HG03558 (cell line): ENCODE measurements at regions not wholly inside any gene's neighbourhood (a gene's known extent, or its start where the extent isn't known, plus 50 kb on each side); places are given as distances from the start of the nearest gene placed in this dataset.
"Not testable (repeated sequence)": the region's sequence is repeated elsewhere in the genome, so short reads cannot be mapped to it uniquely, and the experiment has no call there.

ENCODE experiments used
- ATAC-seq: cut with Tn5 transposase; IDR thresholded peaks from one replicate; pipeline ENCODE4 v1.9.1; 2021; ENCODE audit warnings: moderate number of reproducible peaks; ENCODE audit not compliant: unreplicated experiment; ENCODE audit errors: extremely low read depth

DNA sequence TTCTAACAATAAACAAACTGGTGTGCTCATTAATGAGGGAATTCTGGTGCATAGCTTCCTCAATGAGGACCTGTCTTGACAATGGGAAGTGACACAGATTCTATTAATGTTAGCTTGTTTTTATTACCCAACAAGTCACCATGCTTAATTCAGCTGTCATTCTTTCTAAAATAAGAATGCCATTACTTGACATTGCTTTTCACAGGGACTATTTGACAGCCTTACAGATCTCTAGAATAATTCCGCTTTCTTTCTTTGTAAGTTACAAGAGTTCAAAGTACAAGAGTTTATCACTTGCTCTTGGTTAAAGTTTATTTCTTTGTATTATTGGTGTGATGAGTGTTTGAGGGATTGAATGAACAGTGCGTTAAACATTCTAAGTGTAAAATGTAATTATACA lies 127.0 kb upstream of the COL5A2 start:
- ATAC-seq, result no peak

DNA sequence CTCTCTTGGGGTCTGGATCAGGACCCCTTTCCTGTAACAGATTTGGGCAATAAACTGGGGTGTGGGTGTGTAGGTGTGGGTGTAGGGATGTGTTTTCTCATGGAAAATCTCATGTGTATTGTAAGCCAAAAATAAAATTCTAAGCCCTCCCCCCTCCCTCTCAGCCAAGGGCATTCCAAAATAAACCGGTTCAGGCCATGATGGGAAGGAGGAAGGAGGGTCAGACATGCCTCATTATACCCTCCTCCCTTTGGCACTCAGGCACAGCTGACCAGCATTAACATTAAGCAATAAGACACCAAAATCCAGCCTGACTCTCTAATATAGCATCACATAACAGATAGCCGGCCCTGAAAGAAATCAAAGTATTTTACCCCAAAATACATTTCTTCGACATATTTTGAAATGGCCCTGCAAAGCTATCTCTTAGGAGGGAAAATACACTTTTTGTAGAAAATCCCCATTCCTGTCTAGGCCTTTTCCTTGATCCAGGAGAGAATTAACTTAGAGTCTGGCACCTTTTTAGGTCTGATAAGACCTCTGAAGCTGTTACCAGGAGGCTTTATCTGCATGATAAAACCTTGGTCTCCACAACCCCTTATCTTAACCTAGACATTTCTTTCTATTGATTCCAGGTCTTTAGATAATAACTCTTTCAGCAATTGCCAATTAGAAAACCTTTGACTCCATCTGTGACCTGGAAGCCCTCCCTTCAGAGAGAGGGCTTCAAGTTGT lies 128.7 kb upstream of the COL5A2 start:
- no peak for ATAC-seq

DNA sequence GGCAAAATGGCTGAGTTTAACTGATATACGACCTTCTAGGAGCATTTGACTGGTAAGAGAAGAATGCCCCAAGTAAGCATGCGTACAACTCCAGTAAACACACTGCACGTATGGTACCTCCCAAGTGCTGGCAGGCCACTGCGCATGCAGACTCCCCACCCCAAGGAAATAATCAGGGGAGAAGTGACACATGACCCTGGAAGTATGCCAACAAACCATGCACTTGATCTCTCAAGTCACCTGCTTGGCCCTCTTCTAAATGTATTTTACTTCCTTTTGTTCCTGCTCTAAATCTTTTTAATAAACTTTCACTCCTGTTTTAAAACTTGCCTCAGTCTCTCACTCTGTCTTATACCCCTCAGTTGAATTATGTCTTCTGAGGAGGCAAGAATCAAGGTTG lies 129.8 kb upstream of the COL5A2 start:
- no peak for ATAC-seq

DNA sequence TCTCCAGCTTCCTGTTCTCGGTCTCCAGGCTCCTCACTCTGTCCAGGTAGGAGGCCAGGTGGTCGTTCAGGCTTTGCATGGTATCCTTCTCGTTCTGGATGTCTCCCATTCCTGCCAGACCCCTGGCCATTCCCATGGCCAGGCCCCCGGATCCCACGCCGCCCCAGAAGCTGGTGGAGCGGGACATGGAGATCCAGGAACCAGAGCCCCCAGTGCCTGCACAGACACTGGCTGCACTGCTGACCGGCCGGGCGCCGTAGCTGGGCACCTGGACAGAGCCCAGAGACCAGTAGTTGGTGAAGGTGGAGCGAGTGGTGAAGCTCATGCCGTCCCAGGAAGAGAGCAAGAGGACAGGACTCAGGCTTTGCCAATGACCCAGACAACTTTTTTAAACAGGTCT lies 129.1 kb upstream of the WDR75 start:
- ATAC-seq, result no peak

DNA sequence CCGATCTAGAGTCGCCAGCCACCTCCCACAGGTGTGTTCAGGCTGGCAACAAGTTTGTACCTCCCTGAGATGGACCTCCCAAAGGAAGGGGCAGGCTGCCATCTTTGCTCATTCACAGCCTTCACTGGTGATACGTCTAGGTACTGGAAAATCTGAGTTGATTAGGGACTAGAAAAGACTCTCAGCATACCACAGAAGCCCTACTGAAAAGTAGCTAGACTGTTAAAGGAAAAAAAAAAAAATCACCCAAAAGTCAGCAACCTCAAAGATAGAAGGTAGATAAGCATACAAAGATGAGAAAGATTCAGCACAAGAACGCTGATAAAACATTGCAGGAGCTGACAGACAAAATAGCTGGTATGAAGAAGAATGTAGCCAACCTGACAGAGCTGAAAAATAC lies 128.6 kb upstream of the WDR75 start:
- ATAC-seq, result no peak

DNA sequence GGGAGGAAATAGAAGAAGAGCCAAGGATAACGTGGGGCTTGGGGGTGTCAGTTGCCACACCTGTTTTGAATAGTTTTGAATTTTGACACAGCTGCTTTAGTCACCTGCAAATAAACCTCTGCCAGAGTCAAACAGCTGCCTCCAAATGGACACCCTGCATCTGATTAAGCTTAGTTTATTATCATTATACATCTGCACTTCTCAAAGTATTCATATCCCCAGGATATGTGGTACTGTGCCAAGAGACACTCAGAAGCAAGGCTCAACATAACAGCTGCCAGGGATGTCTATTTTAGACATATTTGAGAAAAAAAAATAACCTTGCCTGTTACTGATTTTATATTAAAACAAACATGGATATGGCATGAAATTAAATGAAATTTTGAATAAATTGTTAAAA lies 122.5 kb upstream of the WDR75 start:
- no peak for ATAC-seq

DNA sequence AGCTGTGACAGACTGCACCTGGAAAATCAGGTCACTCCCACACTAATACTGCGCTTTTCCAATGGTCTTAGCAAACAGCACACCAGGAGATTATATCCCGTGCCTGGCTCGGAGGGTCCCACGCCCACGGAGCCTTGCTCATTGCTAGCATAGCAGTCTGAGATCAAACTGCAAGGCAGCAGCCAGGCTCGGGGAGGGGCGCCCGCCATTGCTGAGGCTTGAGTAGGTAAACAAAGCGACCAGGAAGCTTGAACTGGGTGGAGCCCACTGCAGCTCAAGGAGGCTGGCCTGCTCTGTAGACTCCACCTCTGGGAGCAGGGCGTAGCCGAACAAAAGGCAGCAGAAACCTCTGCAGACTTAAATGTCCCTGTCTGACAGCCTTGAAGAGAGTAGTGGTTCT lies 121.8 kb upstream of the WDR75 start:
- ATAC-seq, result not testable (repeated sequence)

DNA sequence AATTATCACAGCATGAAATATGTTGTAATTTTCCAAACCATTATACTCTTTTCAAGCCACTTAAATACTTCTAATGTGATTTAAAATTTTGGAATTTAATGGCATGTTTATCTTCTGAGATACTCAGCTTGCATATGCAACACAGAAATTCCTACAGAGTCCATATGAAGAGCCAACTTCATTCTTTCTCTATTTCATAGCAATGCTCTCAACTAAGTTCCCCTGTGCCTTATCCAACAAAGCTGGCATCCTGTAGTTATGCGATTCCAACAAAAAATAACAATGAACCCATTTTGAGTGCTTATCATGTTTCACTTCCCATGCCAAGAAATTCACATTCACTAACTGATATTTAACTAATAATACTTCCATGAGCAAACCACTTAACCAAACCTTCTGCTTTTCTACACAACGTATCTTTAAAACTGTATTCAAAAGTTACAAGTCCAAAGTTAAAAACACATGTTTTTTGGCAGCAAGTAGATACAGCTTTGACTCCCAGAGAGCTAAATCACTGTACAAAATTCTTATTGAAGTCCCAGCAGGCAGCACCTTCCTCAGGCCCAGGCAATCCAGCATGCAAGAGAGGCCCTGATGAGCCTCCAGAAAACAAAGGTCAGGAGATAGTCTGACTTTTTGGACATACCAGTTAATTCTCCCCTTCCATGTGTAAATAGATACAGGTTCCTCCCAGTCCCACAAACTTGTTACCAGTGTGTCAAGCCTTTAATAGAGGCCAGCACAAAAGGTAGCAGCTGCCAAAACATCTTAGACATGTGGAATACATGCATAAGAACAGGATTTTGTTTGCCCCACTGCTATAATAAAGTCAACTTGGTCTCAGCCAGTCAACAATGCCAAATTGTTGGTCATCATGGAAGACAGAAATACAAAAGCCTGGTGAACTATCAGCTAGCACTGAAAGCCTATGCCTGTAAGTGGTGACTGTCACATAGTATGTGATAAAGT lies 113.1 kb upstream of the WDR75 start:
- ATAC-seq, result no peak

DNA sequence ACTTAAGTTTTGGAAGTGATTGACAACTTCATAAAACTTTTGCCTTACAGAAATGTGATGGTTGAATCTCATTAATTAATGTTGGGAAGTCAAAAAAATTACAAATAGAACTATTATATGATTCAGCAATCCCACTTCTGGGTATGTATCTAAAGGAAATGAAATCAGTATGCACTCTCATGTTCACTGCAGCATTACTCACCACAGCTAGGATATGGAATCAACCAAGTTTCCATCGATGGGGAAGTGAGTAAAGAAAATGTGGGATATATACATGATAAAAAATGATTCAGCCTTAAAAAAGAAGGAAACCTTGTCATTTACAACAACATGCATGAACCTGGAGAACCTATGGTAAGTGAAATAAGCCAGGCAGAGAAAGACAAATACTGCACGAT lies 112.4 kb upstream of the WDR75 start:
- no peak for ATAC-seq

DNA sequence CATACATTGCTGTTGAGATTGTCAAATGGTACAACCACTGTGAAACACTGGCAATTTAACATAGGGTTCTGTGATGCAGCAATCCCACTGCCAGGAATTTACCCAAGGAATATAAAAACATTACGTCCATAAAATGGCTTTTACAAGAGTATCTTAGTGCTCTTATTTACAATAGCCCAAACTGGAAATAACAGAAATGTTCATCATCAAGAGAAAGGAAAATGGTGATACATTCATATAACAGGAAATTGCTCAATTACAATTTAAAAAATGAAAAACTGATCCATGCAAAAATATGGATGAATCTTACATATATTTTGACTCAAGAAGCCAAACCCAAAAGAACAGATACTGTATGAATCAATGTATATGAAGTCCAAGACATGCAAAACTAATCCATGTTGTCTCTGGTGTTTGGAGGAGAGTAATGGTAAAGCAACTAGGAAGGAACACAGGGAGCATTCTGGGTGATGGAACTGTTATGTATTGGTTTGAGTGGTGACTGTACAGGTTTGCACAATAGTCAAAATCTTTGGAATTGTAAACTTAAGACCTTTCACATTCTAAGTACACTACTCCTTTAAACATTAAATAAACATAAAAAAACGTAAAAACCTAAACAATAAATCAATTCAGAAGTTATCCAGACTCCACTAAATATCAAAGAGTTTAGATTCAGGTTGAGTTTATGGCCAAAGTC lies 104.8 kb upstream of the WDR75 start:
- ATAC-seq, result no peak

DNA sequence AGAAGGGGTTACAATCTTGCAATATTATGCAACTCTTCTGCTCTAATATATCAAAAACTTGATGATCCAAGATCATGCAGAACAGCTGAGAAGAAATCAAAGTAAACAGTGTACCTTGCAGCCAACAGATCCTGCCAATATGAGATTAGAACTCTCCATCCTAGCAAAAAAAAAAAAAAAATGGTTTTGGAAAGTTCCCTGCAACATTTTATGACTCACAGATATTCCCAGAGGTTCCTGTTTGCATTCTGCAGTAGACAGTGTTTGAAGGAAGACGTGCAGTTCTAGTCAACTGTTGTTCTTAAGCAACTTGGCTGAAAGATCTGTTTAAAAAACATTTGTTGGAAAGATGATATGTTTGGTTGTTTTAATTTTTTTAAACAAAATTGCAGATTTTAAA lies 103.6 kb upstream of the WDR75 start:
- ATAC-seq, result no peak

DNA sequence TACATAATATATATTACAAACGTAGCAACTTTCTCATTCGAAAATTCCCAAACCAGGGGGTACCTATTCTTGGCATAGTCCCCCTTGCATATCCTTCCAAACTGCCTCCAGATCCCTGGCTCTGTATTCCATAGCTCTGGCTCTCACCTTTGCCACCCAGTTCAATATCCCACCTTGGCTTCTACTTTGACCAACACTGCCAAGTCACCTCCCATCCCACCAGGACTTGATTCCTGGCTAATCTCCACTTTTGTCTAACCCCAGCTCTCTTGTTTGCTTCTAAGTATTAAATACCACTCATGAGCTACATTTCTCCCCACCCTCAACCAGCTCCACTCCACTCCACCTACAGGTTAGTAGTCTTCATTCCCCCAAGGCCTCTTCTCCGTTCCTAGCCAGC lies 103.2 kb upstream of the WDR75 start:
- no peak for ATAC-seq

DNA sequence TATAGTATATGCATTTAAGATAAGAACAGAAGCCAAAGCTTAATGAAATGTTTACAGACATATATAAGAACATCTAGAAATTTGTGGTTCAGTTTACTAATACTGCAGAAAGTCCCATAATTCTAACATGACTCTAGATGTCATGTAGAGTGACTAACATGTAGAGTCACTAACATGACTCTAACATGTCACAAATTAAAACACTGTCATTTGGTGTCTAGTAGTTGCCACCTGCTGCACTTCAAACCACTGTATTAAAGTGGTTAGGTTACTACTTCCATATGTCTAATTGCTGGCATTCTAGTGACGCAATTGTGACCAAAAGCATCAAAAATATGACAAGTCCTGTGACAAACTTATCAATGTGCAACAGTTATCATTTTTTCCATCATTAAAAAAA lies 100.2 kb upstream of the WDR75 start:
- ATAC-seq, result no peak

DNA sequence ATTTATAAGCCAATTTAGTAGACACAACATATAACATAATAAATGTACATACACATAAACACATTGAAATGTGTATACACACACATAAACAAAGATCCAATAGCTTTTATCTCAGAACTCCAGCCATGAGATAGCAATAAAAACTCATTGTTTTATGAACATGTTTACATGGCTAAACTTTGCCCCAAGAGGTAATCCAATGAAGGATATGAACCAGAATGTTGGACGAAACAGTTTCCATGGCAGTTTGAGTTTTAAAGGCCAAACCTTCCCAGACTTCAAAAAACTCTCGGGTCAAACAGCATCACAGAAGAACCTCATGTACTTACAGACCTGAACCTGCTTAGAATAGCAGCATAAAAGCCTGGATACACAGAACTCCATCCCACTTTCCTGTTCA lies 97.2 kb upstream of the WDR75 start:
- no peak for ATAC-seq

DNA sequence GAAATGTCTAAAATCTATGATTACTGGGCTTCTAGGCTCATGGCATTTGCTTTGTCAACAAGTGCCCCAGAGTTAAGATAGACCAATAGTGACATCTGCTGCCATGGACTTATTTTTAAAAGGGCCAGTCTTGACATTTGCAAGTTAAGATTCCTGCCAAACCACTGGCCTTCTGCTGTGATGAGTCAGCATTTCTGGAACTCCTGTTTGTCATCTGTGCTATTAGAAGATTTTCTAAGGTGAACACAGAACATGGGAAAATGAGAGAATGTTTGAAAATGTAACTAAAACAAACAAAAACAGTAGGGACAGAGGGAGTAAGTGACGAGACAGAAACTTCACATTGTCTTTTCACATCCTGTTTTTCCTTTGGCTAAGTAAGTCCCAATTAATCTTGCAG lies 93.7 kb upstream of the WDR75 start:
- ATAC-seq, result peak; percentile 80

DNA sequence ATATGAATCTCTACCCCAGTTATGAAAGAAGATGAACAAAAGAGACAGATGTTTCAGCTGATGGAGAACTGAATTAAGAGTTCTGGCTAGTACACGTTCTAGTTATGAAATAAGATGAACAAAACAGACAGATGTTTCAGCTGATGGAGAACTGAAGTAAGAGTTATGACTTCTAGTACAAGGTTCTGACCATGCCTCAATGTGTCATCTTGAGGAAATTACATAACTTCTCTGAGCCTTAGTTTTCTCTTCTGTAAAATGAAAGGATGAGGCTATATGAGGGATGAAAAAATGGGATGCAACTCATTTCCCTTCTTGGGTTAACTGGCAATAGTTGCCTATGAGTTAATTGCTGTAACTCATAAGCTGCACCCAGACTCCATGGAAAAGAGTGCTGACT lies 92.9 kb upstream of the WDR75 start:
- ATAC-seq, result no peak

DNA sequence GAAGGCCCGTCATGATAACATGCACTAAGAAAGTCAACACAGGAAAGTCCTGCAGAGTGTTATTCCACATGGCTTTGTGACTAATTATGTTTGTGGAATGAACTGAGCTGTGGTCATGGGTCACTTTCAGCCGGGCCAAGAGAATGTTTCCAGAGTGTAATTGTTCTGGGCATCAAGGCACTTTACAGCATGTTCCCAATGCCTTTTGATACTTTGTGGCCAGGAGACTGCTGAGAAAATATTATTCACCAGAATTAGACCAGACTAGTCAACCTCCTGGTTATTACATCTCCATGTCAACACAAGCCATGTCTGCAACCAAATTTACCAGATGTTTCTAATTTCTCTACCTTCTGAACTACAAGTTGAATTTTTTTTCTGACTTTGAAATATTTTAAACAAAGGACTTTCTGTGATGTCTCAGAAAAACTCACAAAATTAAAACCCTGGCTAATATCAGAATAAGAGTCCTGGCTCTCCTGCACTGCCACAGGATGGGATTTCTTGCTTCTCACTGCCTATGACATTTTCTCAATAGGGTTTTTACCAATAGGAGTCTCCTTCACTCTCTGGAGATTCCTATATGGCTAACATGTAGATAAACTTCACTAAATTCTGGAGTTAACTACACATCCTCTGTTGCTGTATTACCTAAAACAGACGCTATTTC lies 90.6 kb upstream of the WDR75 start:
- ATAC-seq, result no peak

DNA sequence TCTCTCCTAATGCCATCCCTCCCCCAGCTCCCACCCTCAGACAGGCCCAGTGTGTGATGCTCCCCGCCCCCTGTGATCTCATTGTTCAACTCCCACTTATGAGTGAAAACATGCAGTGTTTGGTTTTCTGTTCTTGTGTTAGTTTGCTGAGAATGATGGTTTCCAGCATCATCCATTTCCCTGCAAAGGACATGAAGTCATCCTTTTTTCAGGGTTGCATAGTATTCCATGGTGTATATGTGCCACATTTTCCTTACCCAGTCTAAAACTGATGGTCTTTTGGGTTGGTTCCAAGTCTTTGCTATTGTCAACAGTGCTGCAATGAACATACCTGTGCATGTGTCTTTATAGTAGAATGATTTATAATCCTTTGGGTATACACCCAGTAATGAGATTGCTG lies 89.3 kb upstream of the WDR75 start:
- ATAC-seq, result not testable (repeated sequence)

DNA sequence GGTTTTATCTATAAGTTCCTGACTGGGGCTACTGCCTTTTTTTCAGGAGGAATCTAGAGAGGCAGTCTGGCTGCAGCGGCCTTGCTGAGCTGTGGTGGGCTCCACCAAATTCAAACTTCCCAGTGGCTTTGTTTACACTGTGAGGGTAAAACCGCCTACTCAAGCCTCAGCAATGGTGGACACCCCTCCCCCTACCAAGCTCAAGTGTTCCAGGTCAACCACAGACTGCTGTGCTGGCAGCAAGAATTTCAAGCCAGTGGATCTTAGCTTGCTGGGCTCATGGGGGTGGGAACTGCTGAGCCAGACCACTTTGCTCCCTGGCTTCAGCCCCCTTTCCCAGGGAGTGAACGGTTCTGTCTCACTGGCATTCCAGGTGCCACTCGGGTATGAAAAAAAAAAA lies 83.9 kb upstream of the WDR75 start:
- ATAC-seq, result not testable (repeated sequence)

DNA sequence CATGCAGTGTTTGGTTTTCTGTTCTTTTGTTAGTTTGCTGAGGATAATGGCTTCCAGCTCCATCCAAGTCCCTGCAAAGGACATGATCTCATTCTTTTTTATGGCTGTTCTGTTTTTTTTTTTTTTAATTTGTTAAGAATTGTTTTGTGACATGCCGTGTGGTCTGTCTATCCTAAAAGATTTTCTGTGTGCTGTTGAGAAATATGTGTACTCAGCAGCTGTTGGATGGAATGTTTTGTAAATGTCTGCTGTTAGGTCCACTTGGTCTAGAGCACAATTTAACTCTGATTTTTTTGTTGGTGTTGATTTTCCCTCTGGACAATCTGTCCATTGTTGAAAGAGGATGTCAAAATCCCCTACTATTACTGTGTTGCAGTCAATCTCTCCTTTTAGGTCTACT lies 80.4 kb upstream of the WDR75 start:
- no peak for ATAC-seq
